ENCODE measurements at regions not wholly inside any gene's neighbourhood (a gene's known extent, or its start where the extent isn't known, plus 50 kb on each side); places are given as distances from the start of the nearest gene placed in this dataset.

DNA sequence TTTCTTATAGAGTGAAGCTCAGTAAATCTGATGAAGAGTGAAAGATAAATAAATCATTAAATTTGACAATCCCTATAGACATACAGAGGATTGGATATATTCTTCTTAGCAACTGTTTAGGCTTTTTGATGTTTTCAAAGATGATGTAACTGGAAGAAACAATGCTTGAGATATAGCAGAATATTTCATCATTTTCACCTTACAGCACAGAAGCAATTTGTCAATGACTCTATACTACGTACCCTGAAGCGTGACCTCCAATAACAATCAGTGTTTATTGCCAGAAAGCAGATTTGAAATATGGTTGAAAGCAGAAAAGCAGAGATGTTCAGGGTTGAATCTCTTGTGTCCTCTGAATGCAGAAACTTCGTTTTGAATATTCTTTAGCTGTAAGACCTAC, 228.4 kb downstream of the DTHD1 start:
- Histone ChIP-seq H3K4me3 (no peak overlapping the region), H3K27ac (no peak overlapping the region), H3K36me3 (replicated peaks in 1 of 2) (no peaks in the 10 kb centered on the region), H3K4me1 (replicated peaks in 1 of 2) (no peaks in the 10 kb centered on the region), H3K9me3 (replicated peaks in 1 of 3) (no peaks in the 10 kb centered on the region), H3K27me3 (no peaks in the 10 kb centered on the region)
- TF ChIP-seq POLR2A (IDR thresholded peaks at IDR 0.05), result no peak
- TF ChIP-seq CTCF (IDR thresholded peaks at IDR 0.05), result no peak
- intact Hi-C loops (cut with DNase I), result no loop called here
- 39 to 52% (median 45%) methylated on average over 3 of the region's 3 CpGs for WGBS, 4 donors
- no peak for DNase-seq

- no peaks in the 10 kb centered on the region for H3K27me3 ChIP-seq
- no peak overlapping the region for H3K27ac ChIP-seq
- no peak for TF ChIP-seq POLR2A (IDR thresholded peaks at IDR 0.05)
- no peak for TF ChIP-seq CTCF (IDR thresholded peaks at IDR 0.05)
- no peaks in the 10 kb centered on the region for H3K36me3 ChIP-seq (replicated peaks in 1 of 2)
- no peaks in the 10 kb centered on the region for H3K9me3 ChIP-seq (replicated peaks in 1 of 3)
- DNase-seq, result no peak
- intact Hi-C loops (cut with DNase I), result no loop called here
- H3K4me1 ChIP-seq (replicated peaks in 1 of 2), result no peaks in the 10 kb centered on the region
- 81 to 96% (median 87%) methylated on average over 1 of the region's 1 CpG for WGBS, 4 donors
- no peak overlapping the region for H3K4me3 ChIP-seq
These were observed 230.4 kb downstream of the DTHD1 start for GRCh38 chr4:36511785-36512184.

DNA sequence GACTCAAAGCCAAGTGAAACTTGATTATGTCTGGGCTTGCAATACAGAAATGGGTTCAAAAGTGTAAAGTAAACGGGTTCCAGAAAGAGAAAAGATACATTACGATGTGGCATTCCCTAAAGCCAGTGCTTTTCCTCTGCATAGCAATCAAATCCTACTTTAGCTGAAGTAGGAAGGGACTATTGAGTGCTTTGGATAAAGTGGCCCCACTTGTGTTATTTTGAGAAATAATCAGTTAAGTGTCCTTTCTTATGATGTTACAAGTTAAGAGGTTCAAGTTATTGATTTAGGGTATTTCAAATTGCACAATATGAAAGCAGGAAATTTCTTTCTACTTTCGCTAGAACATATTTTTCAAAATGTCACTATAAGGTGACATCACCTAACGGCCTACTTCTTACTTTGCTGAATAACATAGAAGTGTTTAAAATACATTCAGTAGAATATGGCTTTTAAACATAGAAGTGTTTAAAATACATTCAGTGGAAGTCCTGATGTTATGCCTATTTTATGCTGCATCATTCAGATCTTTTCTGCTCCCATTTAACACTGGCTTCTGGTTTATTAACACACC, 235.2 kb downstream of the DTHD1 start:
- Histone ChIP-seq H3K27ac (no peak overlapping the region), H3K27me3 (no peaks in the 10 kb centered on the region), H3K4me1 (replicated peaks in 1 of 2) (no peaks in the 10 kb centered on the region), H3K9me3 (replicated peaks in 1 of 3) (no peaks in the 10 kb centered on the region), H3K36me3 (replicated peaks in 1 of 2) (no peaks in the 10 kb centered on the region), H3K4me3 (no peak overlapping the region)
- no peak for TF ChIP-seq CTCF (IDR thresholded peaks at IDR 0.05)
- no peak for TF ChIP-seq POLR2A (IDR thresholded peaks at IDR 0.05)
- intact Hi-C loops (cut with DNase I), result no loop called here
- 66 to 78% (median 72%) methylated on average over 4 of the region's 4 CpGs for WGBS, 4 donors
- no peak for DNase-seq

DNA sequence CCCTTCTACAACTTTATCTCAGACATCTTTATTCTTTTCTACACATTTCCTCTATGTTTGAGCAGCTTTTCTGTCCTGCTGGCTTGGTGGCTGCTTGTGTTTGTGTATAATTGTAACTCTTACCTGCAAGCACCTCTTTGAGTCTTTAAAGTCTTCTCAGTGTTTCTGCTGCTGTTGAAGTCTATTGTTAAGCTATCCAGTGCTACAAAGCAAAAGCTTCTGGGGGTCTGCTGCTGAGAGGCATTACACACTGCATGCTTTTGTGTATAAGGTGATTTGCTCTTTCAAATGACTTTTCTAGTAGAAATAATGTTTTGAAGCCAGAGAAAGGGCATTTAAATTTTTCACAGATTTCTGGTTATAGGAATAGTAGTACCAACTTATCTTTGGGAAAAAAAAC, 241.8 kb downstream of the DTHD1 start:
- no peak for DNase-seq
- TF ChIP-seq CTCF (IDR thresholded peaks at IDR 0.05), result no peak
- no peak for TF ChIP-seq POLR2A (IDR thresholded peaks at IDR 0.05)
- Histone ChIP-seq H3K36me3 (replicated peaks in 1 of 2) (no peaks in the 10 kb centered on the region), H3K27ac (no peak overlapping the region), H3K9me3 (replicated peaks in 1 of 3) (peaks cover 0 to 6% (median 0%) of the 10 kb centered on the region in 3 donors), H3K4me3 (no peak overlapping the region), H3K4me1 (replicated peaks in 1 of 2) (no peaks in the 10 kb centered on the region), H3K27me3 (no peaks in the 10 kb centered on the region)
- intact Hi-C loops (cut with DNase I), result no loop called here
